ENCODE measurements at regions not wholly inside any gene's neighbourhood (a gene's known extent, or its start where the extent isn't known, plus 50 kb on each side); places are given as distances from the start of the nearest gene placed in this dataset.

- TF ChIP-seq CTCF (IDR thresholded peaks at IDR 0.05 in 4 of 5, conservative IDR thresholded peaks at IDR 0.05 in 1 of 5) (no peak), POLR2A (IDR thresholded peaks at IDR 0.05) (no peak)
These were observed 206.2 kb downstream of the ZNF365 start for GRCh38 chr10:62580396-62580795.

Data from gastrocnemius medialis (tissue), 4 donors.